ENCODE measurements at regions not wholly inside any gene's neighbourhood (a gene's known extent, or its start where the extent isn't known, plus 50 kb on each side); places are given as distances from the start of the nearest gene placed in this dataset.

DNA sequence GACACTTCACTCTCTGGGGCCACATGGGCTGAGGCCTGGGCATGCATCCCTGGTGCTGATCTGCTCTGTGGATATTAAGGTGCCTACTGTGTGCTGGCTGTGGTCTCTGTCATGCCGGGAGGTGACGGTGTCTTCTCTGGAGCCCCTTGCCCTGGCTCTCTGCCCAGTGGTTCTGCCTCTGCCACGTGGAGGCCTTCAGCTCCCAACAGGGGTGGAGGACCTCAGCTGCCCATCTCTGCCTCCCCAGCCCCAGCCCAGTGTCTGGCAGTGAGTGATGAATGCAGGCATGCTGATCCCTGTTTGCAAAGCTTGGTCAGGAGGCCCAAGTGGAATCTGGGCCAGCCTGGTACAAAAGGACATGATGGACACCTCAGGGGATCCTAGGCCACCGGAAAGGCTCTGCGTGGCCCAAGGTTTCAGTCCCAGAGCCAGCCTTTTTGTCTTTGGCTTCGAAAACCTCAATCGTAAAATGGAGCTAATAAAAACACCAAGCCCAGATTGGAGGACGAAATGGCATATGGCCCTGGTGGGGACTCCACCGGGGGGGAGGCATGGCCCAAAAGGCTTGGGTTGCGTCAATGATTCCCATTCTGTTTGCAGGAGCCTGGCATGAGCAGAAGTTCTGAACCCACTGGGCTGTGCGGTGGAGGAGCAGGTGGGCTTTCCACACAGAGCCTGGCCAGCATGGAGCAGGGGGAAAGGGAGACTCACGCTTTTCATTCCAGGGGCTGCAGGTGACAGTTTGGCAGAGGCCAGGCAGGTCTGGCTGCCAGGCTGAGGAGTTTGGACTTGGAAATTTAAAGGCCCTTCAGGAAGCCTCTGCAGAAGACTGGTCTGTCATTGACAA lies 54.7 kb upstream of the KLF13 start:
- TF ChIP-seq, protein P1, sequence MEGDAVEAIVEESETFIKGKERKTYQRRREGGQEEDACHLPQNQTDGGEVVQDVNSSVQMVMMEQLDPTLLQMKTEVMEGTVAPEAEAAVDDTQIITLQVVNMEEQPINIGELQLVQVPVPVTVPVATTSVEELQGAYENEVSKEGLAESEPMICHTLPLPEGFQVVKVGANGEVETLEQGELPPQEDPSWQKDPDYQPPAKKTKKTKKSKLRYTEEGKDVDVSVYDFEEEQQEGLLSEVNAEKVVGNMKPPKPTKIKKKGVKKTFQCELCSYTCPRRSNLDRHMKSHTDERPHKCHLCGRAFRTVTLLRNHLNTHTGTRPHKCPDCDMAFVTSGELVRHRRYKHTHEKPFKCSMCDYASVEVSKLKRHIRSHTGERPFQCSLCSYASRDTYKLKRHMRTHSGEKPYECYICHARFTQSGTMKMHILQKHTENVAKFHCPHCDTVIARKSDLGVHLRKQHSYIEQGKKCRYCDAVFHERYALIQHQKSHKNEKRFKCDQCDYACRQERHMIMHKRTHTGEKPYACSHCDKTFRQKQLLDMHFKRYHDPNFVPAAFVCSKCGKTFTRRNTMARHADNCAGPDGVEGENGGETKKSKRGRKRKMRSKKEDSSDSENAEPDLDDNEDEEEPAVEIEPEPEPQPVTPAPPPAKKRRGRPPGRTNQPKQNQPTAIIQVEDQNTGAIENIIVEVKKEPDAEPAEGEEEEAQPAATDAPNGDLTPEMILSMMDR (IDR thresholded peaks at IDR 0.05; ENCODE audit: extremely low read depth, insufficient read depth, missing control alignments): no peak
- in situ Hi-C loops (cut with MboI; ENCODE audit: low pct_unique_long_range_greater_than_20kb, low sequenced_read_pairs, unreplicated experiment): no loop called here
- DNase-seq (ENCODE audit: low spot score): no peak

DNA sequence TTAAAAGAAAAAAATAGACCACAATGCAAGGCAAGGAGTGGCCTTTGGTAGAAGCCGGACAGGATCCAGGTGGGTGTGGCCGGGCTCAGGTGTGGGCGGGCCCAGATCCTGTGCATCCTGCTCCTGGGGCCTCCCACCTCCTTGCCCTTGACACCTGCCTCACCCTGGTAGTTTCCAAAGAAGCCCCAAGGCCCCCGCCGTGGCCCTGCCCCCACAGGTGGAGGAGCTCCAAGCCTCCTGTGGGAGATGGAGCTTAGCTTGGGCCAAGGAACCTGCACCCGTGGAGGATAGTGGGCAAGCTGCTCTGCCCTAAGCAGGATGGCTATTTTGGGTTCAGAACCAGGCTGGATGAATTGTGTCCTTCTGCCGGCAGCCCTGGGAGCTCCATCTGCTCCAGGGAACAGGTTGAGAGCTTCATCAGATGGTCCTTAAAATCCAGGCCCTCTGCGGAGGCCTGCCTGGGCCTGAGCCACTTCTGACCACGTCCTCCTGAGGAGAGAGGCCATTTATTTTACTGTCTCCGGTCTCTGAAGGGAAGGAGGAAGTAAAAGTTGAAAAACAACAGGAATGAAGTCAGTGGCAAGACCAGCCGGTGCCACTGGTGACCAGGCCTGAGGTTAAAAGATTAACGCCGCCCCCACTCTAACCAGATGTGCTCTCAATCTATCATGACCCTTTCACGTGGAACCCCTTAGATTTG lies 53.9 kb upstream of the KLF13 start:
- in situ Hi-C loops (cut with MboI; ENCODE audit: low pct_unique_long_range_greater_than_20kb, low sequenced_read_pairs, unreplicated experiment): no loop called here
- no peak for DNase-seq (ENCODE audit: low spot score)
- TF ChIP-seq, protein P1 (IDR thresholded peaks at IDR 0.05; ENCODE audit: extremely low read depth, insufficient read depth, missing control alignments): no peak

DNA sequence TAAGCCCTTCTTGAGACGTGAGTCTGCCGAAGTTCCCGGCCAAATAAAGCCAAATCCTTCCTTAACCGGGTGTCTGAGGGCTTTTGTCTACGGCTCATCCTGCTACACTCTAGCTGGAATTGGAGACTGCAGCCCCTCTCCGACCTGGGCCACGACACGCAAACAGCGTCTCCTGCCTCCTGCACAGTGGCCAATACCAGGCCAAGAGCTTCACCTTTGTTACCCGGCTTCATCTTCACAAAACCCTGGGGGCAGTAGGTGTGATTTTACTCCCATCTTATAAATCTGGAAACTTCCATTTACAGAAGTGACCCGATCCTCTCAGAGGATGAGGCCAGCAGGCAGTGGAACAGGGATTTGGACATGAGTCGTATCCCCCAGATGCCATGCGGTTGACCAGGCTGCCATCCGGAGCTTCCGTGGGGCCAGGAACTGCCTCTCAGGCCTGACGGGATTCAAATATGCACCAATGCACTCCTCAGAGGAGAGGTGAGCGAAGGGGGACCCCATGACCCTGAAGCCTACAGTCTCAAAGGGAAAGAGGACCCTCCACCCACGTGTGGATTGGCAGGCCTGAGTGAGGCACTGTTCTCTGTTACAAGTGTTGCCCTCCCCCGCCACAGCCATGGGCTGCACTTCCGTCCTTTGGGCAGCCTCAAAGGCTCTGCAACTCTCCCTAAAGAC lies 53.2 kb upstream of the KLF13 start:
- no peak for DNase-seq (ENCODE audit: low spot score)
- in situ Hi-C loops (cut with MboI; ENCODE audit: low pct_unique_long_range_greater_than_20kb, low sequenced_read_pairs, unreplicated experiment): no loop called here

DNA sequence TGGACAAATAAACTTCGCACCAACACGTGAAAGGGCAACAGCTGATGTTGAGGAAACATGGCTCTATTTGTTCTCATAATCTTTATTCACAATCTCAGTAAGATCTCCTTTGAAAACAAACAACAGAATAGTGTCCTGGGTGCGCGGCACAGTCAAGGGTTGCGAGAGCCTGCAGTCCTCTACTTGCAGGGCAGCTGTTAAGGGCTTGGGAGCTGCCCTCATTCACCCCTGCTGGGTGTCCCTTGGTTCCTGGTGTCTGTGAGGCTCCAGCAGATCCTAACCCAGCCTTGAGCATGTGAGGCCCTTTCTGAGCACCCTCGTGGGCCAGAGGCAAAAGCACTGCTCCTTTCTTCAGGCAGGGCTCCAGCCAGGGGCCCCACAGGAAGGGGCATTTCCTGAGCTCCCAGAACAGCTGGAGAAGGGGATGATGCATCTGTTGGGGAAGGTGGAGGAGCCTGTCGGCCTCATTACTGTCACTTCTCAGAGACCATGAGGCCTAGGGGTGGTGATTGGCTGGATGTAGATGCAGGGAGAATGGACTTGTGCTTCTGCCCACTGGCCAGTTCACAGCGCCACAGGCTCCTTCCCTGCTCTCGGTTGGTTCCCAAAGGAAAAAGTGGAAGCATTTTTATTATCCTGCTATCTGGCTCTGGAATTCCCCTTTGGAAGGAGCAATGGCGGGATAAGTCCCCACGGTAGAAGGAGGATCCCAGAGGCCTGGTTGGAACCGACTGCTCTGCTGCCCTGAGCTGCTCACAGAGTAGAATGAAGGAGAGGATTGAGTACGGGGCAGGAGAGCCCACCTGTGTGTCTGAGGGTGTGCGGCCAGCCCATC lies 51.9 kb upstream of the KLF13 start:
- DNase-seq (ENCODE audit: low spot score): no peak
- in situ Hi-C loops (cut with MboI; ENCODE audit: low pct_unique_long_range_greater_than_20kb, low sequenced_read_pairs, unreplicated experiment): no loop called here
- TF ChIP-seq, protein P1 (IDR thresholded peaks at IDR 0.05; ENCODE audit: extremely low read depth, insufficient read depth, missing control alignments): no peak

More for the DNA sequence above, 53.2 kb upstream of the KLF13 start:
- TF ChIP-seq, protein P1 (IDR thresholded peaks at IDR 0.05; ENCODE audit: extremely low read depth, insufficient read depth, missing control alignments): no peak

DNA sequence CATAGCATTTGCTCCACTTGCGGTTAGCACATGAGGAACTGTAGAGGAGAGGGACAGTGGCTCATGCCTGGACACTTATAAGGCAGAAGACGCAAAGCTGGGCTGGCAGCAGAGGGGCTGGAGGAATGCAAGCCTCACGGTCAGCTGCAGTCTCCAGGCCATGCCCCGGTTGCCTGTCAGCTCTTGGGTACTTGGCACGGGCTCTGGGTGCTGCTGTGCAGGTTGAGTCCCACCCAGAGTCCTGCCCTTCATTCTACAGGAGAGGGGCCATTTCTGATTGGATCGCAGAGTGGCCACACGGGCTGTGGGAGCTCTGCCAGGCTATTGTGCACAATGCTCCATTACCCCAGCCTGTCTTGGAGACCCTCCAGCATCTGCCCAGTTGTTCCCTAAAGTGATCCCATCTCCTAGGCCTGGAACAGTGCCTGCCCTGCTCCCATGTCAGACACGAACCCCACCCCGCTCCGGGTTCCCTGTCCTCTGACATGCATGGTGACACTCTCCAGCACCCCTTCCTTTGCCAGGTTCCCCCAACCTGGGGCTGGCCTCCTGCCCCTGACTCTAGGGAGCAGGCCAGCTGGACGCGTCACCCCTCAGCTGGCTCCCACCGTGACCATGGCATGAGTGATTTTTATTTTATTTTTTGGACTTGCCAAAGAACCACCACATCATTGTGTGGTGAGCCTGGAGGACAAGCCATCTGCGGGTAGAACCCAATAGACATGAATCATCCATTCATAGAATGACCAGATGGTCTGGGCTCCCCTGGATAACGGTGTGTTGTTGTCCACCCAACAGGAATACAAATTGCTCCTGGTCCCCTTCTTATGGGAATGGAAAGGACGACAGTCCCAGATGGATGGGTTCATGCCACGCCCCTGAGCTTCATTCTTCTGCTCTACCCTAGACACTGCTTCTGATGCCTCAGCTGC lies 51.0 kb upstream of the KLF13 start:
- in situ Hi-C loops (cut with MboI; ENCODE audit: low pct_unique_long_range_greater_than_20kb, low sequenced_read_pairs, unreplicated experiment): no loop called here
- TF ChIP-seq, protein P1 (IDR thresholded peaks at IDR 0.05; ENCODE audit: extremely low read depth, insufficient read depth, missing control alignments): no peak
- DNase-seq (ENCODE audit: low spot score): no peak
